Activated naive CD4-positive, alpha-beta T cell treated with anti-CD3 and anti-CD28 coated beads, Interleukin-2, amount 50 U/mL, for 24 hours (primary cell): ENCODE measurements at regions not wholly inside any gene's neighbourhood (a gene's known extent, or its start where the extent isn't known, plus 50 kb on each side); places are given as distances from the start of the nearest gene placed in this dataset.

Experiments used
- H3K27ac Mint-ChIP-seq: one replicate; pipeline ENCODE4 v1.8.0; 2021; ENCODE audit warnings: mild to moderate bottlenecking, mixed read lengths
- H3K27me3 Mint-ChIP-seq: one replicate; pipeline ENCODE4 v1.8.0; 2021; ENCODE audit warnings: mixed read lengths
- H3K36me3 Mint-ChIP-seq: one replicate; pipeline ENCODE4 v1.8.0; 2021; ENCODE audit warnings: mixed read lengths
- H3K4me1 Mint-ChIP-seq: one replicate; pipeline ENCODE4 v1.8.0; 2021; ENCODE audit warnings: mixed read lengths
- H3K4me3 Mint-ChIP-seq: one replicate; pipeline ENCODE4 v1.8.0; 2021; ENCODE audit warnings: mild to moderate bottlenecking, mixed read lengths
- H3K9me3 Mint-ChIP-seq: one replicate; pipeline ENCODE4 v1.8.0; 2021; ENCODE audit warnings: mixed read lengths

DNA sequence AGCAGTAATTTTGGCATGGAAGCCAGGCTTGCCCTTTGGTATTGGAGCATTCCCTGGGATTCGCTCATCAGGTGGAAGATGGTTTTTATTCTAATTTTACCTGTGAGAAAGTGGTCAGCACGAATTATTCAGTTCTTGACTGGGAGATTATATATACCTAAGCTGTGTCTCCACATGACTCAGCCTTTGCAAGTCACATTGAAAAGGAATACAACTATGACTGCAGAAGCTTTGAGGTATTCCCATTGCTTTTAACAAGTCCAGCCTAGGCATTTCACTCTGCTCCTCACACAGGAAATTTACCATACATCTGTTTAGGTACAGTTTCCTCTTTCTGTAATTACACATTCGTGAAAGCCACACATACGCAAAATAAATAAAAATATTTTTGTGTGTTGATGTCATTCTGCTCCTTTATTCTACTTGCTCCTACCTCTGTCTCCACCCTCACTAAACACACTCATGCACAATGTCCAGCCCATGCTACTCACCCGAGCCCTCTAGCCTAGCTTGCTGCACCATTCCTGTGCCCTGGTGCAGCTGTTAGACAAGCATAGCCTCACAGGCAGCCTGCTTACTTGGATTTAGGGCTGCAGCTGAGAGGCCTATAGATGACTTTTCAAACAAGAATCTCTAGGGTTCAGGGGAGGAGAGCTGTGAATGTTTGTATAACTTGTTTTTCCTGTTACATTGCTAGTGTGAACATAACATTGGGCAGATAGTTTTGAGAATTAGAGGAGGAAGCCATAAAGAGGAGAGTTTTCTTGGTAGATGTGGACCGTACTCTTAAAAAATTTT lies 504.4 kb upstream of the FAT1 start:
- H3K36me3 Mint-ChIP-seq: no peaks in the 10 kb centered on the region
- no peaks in the 10 kb centered on the region for H3K9me3 Mint-ChIP-seq
- no peaks in the 10 kb centered on the region for H3K27me3 Mint-ChIP-seq
- H3K4me3 Mint-ChIP-seq: no peak overlapping the region
- no peaks in the 10 kb centered on the region for H3K4me1 Mint-ChIP-seq
- no peak overlapping the region for H3K27ac Mint-ChIP-seq

DNA sequence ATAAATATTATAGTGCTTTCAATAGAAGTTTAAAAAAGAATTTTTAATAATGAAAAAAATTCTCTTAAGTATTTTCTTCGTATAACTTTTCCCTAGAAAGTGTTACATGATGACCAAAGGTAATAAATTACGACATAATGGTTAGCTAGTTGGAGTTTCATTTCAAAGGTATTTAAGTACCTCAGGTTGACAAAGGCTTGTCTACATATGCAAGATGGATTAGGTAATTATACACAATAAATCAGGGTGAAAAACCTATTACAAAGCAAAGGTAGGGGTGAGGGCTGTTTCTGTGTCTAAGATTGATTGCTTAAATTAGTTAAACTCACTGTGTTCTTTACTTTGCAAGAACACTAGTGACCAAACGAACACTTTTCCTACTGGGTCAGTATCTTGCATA lies 508.5 kb upstream of the FAT1 start:
- no peaks in the 10 kb centered on the region for H3K36me3 Mint-ChIP-seq
- H3K9me3 Mint-ChIP-seq: peaks cover 5% of the 10 kb centered on the region

DNA sequence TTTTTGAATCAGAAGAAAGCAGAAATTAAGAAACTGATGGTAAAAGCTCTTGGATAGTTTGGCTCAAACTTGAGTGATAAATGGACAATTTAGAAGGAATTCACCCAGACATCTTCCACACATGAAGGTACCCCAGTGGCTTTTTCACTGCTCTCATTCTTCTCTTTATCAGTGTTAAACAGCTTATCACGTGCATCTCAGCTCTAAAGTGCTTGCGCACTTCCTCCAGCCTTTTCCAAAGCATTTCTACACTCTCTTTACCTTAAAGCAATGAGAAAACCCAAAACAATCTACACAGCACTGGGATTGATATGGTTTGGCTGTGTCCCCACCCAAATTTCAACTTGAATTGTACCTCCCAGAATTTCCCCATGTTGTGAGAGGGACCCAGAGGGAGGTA lies 509.1 kb upstream of the FAT1 start:
- no peak overlapping the region for H3K27ac Mint-ChIP-seq
- H3K4me3 Mint-ChIP-seq: no peak overlapping the region
- no peaks in the 10 kb centered on the region for H3K36me3 Mint-ChIP-seq
- H3K9me3 Mint-ChIP-seq: peaks cover 5% of the 10 kb centered on the region
- no peaks in the 10 kb centered on the region for H3K27me3 Mint-ChIP-seq
- no peaks in the 10 kb centered on the region for H3K4me1 Mint-ChIP-seq

More for the DNA sequence above, 508.5 kb upstream of the FAT1 start:
- Mint-ChIP-seq H3K4me3 (no peak overlapping the region), H3K27ac (no peak overlapping the region), H3K27me3 (no peaks in the 10 kb centered on the region), H3K4me1 (no peaks in the 10 kb centered on the region)

DNA sequence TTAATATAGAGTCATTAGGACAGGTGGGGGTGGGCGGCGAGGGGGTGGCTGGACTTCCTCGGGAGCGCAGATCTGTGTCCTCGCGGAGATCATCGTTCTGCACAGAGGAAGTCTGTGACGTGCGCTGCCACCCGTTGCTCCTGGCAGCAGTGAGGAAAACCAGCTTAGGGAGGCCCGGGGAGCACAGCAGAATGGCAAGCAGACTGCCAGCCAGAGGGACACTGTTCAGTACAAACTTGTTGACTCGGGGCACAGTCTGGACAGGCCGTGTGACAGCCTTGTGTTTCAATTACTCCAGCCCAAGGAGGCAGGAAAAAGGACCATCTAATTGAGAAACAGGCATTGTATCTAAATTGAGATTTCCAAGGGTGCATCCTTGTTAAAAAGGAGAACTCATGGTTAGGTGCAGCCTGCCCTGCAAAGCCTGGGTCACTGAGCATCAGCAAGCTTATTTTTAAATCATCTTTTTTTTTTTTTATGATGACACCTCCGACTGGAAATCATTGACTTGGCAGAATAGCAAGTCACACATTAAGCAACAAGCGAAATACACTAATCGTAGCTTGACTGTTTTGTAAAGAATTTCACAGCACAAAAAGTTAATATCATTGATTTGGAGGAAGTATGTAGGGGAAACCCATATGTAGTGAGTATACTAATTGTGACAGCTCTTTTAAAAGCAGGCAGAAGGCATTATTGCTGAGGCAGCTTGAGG lies 512.0 kb upstream of the FAT1 start:
- no peak overlapping the region for H3K4me3 Mint-ChIP-seq
- no peak overlapping the region for H3K27ac Mint-ChIP-seq
- no peaks in the 10 kb centered on the region for H3K36me3 Mint-ChIP-seq
- no peaks in the 10 kb centered on the region for H3K4me1 Mint-ChIP-seq
- peaks cover 14% of the 10 kb centered on the region for H3K9me3 Mint-ChIP-seq
- no peaks in the 10 kb centered on the region for H3K27me3 Mint-ChIP-seq

DNA sequence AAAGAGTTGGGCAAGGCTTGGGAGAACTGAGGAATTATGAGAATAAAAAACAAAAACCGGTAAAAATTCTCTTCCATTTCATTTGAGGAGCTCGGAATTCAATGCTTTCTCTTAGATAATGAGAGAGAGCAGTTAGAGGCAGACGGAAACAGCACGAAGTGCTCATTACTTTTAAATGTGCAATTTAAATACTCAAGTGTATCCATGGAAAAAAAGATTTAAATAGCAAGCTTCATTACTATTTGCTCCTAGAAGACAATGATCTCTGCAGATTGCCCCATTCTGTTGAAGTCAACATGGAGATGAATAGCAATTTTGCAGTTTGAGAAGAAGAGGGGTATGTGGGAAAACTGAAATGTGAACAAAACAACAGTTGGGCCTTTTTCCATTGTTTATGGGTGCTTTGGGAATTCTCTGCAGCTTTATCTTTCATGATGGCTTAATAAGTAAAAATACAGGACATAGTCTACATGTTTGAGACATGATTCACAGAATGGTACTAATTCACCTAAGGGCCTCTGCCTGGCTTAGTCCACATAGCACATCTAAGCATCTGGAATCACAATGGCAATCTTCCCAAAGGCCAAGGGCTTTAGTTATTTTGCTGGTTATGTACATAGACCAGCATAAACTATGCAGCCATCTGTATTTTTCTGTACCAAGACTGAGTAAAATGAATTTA lies 512.7 kb upstream of the FAT1 start:
- no peak overlapping the region for H3K27ac Mint-ChIP-seq
- H3K27me3 Mint-ChIP-seq: no peaks in the 10 kb centered on the region
- no peaks in the 10 kb centered on the region for H3K36me3 Mint-ChIP-seq
- no peaks in the 10 kb centered on the region for H3K4me1 Mint-ChIP-seq
- no peak overlapping the region for H3K4me3 Mint-ChIP-seq
- H3K9me3 Mint-ChIP-seq: peaks cover 14% of the 10 kb centered on the region

DNA sequence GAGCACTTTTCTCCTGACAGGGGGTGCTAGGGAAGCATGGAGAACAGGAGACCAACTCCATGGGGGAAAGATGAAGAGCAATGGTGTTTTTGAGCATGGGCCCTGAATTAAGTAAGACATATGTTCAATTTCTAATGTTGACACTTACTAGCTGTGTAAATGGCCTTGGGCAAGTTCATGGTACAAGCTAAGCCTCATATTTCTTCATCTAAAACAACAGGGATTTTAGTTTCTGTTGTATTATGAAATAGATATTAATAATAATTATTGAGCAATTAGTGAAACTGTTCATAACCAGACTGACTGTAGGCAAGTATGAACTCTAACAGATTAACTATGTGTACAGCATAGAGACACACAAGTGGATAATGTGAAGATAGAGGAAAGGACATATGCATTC lies 515.0 kb upstream of the FAT1 start:
- Mint-ChIP-seq H3K9me3 (peaks cover 16% of the 10 kb centered on the region), H3K27ac (no peak overlapping the region), H3K27me3 (no peaks in the 10 kb centered on the region), H3K4me3 (no peak overlapping the region), H3K4me1 (no peaks in the 10 kb centered on the region), H3K36me3 (no peaks in the 10 kb centered on the region)

DNA sequence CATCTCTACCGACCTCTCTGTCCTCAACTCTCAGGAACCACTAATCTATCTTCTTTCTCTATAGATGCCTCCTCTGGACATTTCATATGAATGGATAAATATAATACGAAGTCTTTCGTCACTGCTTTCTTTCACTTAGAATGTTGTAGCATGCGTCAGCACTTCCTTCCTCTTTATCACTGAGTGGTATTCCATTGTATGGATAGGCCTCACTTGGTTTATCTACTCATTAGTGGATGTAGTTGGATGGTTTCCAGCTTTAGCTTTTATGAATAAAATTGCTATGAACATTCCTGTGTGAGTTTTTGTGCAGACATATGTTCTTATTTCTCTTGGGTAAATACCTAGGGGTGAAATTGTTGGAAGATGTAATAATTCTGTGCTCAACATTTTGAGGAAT lies 528.2 kb upstream of the FAT1 start:
- Mint-ChIP-seq H3K27me3 (no peaks in the 10 kb centered on the region), H3K36me3 (no peaks in the 10 kb centered on the region), H3K9me3 (peaks cover 4% of the 10 kb centered on the region), H3K4me1 (no peaks in the 10 kb centered on the region), H3K27ac (no peak overlapping the region), H3K4me3 (no peak overlapping the region)

DNA sequence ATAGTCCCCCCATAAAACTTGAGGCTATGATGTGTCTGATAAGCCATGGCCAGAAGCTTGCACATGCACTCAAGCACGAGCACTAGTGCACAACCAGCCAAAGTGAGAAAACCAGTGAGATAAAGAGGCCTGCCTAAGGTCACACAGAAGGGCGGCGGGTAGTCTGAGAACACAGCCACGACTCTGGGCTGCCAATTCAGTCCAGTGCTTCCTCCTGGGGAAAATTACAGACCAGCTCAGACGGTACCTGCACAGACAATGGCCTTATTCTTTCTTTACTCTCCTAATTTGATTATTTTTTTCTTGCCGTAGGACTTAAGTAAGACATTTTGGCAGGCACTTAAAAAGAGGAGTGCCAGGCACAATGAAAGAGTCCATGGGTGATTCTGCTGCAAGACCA lies 533.2 kb upstream of the FAT1 start:
- no peaks in the 10 kb centered on the region for H3K27me3 Mint-ChIP-seq
- H3K36me3 Mint-ChIP-seq: no peaks in the 10 kb centered on the region
- H3K4me1 Mint-ChIP-seq: no peaks in the 10 kb centered on the region
- no peak overlapping the region for H3K27ac Mint-ChIP-seq
- H3K4me3 Mint-ChIP-seq: no peak overlapping the region
- peaks cover 4% of the 10 kb centered on the region for H3K9me3 Mint-ChIP-seq

DNA sequence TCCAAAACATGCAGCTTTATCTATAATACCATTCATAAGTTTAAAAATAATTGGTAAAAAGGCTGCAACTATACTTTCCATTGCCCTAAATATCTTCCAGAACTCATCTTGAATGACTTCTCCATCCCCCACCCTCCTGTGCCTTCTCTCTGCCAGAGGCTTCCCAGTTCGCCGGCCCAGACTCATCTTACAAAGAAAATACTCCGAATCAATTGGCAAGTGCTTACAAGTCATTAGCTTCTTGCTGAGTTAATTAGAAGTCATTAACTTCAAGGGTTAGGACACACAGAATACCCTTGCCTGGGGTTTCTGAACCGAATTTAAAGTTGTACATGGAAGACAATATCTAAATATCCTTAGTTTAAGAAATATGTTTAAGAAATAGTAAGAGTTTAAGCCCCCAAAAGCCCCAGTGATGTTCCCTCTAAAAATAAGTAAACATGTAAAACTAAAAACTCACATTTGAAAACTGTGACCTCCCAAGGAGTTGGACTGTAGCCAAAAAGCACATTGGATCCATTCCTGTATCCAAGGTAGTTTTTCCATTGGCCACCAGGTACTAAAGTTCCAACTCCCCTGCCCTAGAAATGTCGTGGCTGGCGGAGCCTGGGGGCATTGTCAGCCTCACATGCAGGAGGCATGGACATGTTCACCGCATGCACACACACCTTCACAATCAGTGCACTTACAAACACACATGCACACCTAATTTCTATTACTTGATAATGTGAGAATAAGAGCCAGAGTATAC lies 535.2 kb upstream of the FAT1 start:
- Mint-ChIP-seq H3K4me3 (no peak overlapping the region), H3K36me3 (no peaks in the 10 kb centered on the region), H3K9me3 (peaks cover under 1% of the 10 kb centered on the region), H3K27me3 (no peaks in the 10 kb centered on the region), H3K27ac (no peak overlapping the region), H3K4me1 (no peaks in the 10 kb centered on the region)

DNA sequence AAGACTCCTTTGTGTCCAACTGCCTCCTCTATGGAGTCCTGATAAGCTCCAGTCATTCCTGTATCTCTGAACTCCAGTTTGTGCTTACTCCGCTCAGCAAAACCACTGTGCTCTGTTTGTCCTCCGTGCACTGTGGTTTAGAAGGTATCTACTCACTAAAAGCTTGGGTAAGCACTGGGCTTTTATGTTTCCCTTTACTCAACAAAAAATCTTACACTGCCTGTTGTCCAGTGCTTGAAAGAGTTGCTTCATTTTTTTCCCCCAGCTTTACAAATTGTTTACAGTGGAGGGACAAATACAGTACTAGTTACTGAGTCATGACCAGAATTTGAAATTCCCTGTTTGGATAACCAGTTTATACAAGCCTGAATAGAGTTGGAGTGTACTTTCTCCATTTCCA lies 545.3 kb upstream of the FAT1 start:
- H3K36me3 Mint-ChIP-seq: no peaks in the 10 kb centered on the region
- H3K4me3 Mint-ChIP-seq: no peak overlapping the region
- H3K27me3 Mint-ChIP-seq: peaks cover 1% of the 10 kb centered on the region
- H3K4me1 Mint-ChIP-seq: no peaks in the 10 kb centered on the region
- no peak overlapping the region for H3K27ac Mint-ChIP-seq
- peaks cover 7% of the 10 kb centered on the region for H3K9me3 Mint-ChIP-seq

DNA sequence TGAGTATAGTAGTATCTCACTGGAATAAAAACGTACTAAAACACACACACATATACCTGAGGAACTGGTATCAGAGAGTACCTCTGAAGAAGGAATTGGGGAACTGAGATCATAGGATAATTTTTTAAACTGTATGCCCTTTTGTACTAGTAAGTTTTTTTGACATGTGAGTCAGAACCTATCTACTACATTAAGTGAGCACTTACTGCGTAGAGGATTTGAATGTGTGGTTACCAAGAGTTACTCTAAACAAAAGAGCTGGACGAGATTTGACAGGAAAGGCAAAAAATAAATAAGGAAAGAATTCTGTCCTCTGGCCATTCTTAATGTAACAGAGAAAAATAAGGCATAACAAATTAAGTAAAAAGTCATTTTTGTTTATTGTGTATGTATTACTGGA lies 546.5 kb upstream of the FAT1 start:
- no peak overlapping the region for H3K4me3 Mint-ChIP-seq
- no peaks in the 10 kb centered on the region for H3K9me3 Mint-ChIP-seq
- H3K4me1 Mint-ChIP-seq: no peaks in the 10 kb centered on the region
- H3K27me3 Mint-ChIP-seq: peaks cover 1% of the 10 kb centered on the region
- H3K36me3 Mint-ChIP-seq: no peaks in the 10 kb centered on the region
- H3K27ac Mint-ChIP-seq: no peak overlapping the region

DNA sequence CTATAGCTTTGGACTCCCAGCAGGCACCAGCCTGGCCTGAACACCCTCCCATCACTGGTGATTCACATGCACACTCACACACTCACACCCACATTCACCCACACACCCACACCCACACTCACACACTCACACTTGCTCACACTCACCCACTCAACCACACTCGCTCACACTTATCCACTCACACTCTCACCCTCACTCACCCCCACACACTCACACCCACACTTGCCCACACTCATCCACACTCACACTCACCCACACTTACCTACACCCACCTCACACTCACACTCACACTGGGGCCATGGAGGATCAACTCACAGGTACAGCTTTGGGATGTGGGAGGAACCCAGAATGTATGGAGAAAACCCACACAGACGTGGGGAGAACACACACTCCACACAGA lies 548.2 kb upstream of the FAT1 start:
- Mint-ChIP-seq H3K27ac (no peak overlapping the region), H3K36me3 (no peaks in the 10 kb centered on the region), H3K9me3 (no peaks in the 10 kb centered on the region), H3K27me3 (no peaks in the 10 kb centered on the region), H3K4me3 (no peak overlapping the region), H3K4me1 (no peaks in the 10 kb centered on the region)

DNA sequence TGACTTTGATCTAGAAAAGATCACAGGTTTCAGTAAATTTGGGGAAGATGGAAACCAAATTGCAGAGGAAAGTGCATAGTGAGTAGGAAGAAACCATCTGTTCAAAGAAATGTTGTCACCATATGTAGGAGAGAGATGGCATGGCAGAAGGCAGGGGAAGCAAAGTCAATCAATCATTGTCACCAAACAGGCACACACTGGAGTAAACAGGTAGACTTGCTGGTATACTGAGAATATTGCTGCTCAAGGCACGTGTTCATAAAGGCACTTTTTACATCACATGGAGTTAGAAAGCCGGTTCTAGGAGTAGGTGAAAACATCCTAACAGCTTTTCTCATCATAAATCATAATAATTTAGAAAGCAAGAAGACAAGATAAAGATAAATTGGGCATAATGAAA lies 550.5 kb upstream of the FAT1 start:
- no peaks in the 10 kb centered on the region for H3K27me3 Mint-ChIP-seq
- H3K27ac Mint-ChIP-seq: no peak overlapping the region
- H3K9me3 Mint-ChIP-seq: peaks cover under 1% of the 10 kb centered on the region
- no peaks in the 10 kb centered on the region for H3K4me1 Mint-ChIP-seq
- no peaks in the 10 kb centered on the region for H3K36me3 Mint-ChIP-seq
- H3K4me3 Mint-ChIP-seq: no peak overlapping the region

DNA sequence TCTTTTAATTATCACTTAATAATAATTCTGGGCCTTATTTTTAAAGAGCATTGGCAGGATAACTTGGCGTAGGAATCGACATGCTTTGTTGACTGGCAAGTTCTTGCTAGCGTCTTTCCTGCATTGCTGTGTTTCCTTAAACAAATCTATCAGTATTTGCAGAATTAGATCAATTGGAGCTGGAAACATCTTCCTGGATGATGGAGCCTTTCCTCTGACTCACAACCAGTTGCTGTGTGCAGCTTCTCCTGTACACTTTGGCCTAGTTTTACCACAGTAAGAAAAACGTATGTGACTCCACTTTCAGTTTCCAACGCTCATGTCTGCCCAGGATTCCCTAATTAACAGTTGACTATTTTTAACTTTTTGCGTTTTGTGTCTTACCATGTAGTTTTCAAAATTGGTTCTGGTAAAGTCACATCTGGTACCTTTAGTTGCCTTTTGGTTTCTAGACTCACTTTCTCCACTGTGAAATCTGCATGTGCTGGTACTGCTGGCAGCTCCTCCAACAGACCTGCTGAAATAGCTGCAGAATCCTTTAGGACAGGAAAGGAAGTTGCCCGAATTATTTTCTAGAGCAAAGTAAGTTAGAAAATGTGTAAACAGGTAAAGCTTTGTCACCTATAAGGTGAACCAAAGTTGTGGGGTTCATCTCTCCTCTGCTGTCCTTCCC lies 553.2 kb upstream of the FAT1 start:
- no peak overlapping the region for H3K27ac Mint-ChIP-seq
- no peak overlapping the region for H3K4me3 Mint-ChIP-seq
- no peaks in the 10 kb centered on the region for H3K27me3 Mint-ChIP-seq
- peaks cover 6% of the 10 kb centered on the region for H3K9me3 Mint-ChIP-seq
- H3K4me1 Mint-ChIP-seq: no peaks in the 10 kb centered on the region
- peaks cover 1% of the 10 kb centered on the region for H3K36me3 Mint-ChIP-seq
